Upper lobe of right lung (tissue), 1 donor: ENCODE measurements at regions not wholly inside any gene's neighbourhood (a gene's known extent, or its start where the extent isn't known, plus 50 kb on each side); places are given as distances from the start of the nearest gene placed in this dataset.
"Not testable (repeated sequence)": the region's sequence is repeated elsewhere in the genome, so short reads cannot be mapped to it uniquely, and the experiment has no call there.

Experiments
- ATAC-seq: fragments of 200-7000 bp; cut with Tn5 transposase; one replicate; pipeline ENCODE4 v1.9.1; 2020; ENCODE audit warnings: mild to moderate bottlenecking, moderate library complexity
- DNase-seq: peaks from one replicate; pipeline ENCODE4 v3.0.0-alpha.2; 2020
- H3K27ac ChIP-seq: fragments of 200-600 bp; one replicate; pipeline ENCODE4 v1.8.0; 2022
- H3K27me3 ChIP-seq: fragments of 200-600 bp; one replicate; pipeline ENCODE4 v1.8.0; 2022; ENCODE audit warnings: mild to moderate bottlenecking
- H3K36me3 ChIP-seq: fragments of 200-600 bp; one replicate; pipeline ENCODE4 v1.8.0; 2022
- H3K4me1 ChIP-seq: fragments of 200-600 bp; one replicate; pipeline ENCODE4 v1.8.0; 2022
- H3K4me3 ChIP-seq: fragments of 200-600 bp; one replicate; pipeline ENCODE4 v1.8.0; 2022; ENCODE audit warnings: mild to moderate bottlenecking
- H3K9me3 ChIP-seq: fragments of 200-600 bp; one replicate; pipeline ENCODE4 v1.8.0; 2022
- intact Hi-C: fragments of 100-400 bp; cut with DNase I; formaldehyde crosslinking; loops from one replicate; pipeline ENCODE4 v1.11.0; 2022
- TF ChIP-seq, protein P1 (sequence below): fragments of 200-600 bp; IDR thresholded peaks from one replicate; pipeline ENCODE4 v1.8.0; 2022; ENCODE audit warnings: antibody characterized with exemption
- donor health status: DM: no; HTN: yes; CAD: no; lungs with severe emphysema.

DNA sequence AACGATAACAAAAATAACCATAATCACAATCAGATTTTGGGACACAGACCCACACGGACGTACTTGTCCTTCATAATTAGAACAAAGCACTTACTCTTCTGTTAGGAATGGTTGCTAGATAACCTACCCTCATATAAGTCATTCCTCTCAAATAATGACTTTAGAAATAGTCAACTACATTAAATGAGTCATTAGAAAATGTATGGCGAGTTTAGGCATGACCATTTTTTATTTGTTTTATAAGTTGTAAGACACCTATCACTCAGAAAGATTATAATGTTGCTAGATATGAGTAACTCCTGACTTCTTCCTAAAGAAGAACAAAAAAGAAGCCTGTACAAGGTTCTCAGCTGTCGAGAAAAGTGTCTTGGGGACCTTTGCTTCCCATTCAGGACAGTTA, 1637.5 kb upstream of the PCDH7 start:
- ATAC-seq (no peak), DNase-seq (no peak)
- intact Hi-C loops: no loop called here
- H3K4me3 ChIP-seq: no peak overlapping the region
- no peaks in the 10 kb centered on the region for H3K27me3 ChIP-seq
- no peaks in the 10 kb centered on the region for H3K9me3 ChIP-seq
- H3K27ac ChIP-seq: no peak overlapping the region
- H3K36me3 ChIP-seq: no peaks in the 10 kb centered on the region
- no peaks in the 10 kb centered on the region for H3K4me1 ChIP-seq
- TF ChIP-seq, protein P1, sequence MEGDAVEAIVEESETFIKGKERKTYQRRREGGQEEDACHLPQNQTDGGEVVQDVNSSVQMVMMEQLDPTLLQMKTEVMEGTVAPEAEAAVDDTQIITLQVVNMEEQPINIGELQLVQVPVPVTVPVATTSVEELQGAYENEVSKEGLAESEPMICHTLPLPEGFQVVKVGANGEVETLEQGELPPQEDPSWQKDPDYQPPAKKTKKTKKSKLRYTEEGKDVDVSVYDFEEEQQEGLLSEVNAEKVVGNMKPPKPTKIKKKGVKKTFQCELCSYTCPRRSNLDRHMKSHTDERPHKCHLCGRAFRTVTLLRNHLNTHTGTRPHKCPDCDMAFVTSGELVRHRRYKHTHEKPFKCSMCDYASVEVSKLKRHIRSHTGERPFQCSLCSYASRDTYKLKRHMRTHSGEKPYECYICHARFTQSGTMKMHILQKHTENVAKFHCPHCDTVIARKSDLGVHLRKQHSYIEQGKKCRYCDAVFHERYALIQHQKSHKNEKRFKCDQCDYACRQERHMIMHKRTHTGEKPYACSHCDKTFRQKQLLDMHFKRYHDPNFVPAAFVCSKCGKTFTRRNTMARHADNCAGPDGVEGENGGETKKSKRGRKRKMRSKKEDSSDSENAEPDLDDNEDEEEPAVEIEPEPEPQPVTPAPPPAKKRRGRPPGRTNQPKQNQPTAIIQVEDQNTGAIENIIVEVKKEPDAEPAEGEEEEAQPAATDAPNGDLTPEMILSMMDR: no peak

DNA sequence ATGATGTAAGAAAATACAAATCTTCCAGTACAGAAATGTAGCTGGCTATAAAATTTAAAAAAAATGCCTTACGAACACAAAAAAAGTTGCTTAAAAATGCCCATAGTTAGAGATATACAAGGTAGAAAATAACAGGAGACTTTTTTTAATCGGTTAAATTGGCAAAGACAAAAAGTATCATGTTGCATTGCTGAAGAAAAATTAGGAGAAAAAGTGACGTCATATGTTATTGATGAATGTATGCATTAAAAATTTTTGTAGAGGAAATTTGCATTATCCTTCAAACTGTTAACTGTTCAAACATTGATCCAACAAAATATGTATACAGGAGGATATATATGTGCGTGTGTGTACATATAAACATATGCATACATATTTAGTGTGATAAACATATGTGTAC, 1634.4 kb upstream of the PCDH7 start:
- DNase-seq: no peak
- TF ChIP-seq, protein P1: no peak
- intact Hi-C loops: no loop called here

DNA sequence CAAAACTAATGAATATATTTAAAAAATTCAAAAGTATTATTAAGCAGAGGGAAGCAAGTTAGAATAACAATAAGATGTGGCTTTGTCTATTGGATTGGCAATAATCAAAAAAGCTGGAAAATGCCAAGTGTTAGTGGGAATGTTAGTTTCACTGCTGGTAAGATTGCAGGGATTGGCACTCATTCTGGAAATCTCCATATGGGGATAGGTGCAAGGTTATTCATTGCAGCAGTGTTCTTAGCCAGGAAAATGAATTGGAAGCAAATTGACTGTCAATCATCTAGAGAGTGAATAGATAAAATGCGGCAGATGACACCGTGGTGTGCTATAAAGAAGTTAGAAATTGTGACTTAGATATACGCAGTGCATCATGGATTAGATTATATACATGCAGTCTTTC, 1615.5 kb upstream of the PCDH7 start:
- H3K9me3 ChIP-seq: no peaks in the 10 kb centered on the region
- H3K4me3 ChIP-seq: no peak overlapping the region
- H3K4me1 ChIP-seq: no peaks in the 10 kb centered on the region
- DNase-seq: no peak
- TF ChIP-seq, protein P1: no peak
- H3K27me3 ChIP-seq: no peaks in the 10 kb centered on the region
- intact Hi-C loops: no loop called here
- H3K27ac ChIP-seq: no peak overlapping the region
- no peak for ATAC-seq
- H3K36me3 ChIP-seq: no peaks in the 10 kb centered on the region

More for the DNA sequence above, 1634.4 kb upstream of the PCDH7 start:
- ATAC-seq: no peak
- H3K27me3 ChIP-seq: no peaks in the 10 kb centered on the region
- H3K4me1 ChIP-seq: no peaks in the 10 kb centered on the region
- no peak overlapping the region for H3K4me3 ChIP-seq
- no peak overlapping the region for H3K27ac ChIP-seq
- H3K9me3 ChIP-seq: no peaks in the 10 kb centered on the region
- no peaks in the 10 kb centered on the region for H3K36me3 ChIP-seq

DNA sequence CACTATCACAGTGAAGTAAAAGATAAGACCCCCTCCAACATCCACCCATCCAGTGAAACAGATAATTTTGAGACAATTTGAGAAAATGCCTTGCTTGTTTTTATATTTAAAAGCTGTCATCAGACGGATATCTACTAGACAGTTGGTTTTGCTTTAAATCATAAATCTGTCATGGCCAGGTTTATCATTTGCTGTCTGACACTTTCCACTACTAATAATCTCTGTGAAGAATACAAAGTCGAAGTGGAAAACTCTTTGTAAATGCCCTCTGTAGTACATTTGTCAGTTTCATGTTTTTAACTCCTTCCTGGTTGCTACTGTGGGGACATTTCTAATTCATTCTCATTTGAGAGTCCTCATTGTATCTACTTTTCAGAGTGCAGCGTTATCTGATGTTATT, 1606.2 kb upstream of the PCDH7 start:
- DNase-seq (no peak), ATAC-seq (no peak)
- no peak overlapping the region for H3K4me3 ChIP-seq
- H3K27me3 ChIP-seq: no peaks in the 10 kb centered on the region
- no peaks in the 10 kb centered on the region for H3K4me1 ChIP-seq
- no peak overlapping the region for H3K27ac ChIP-seq
- TF ChIP-seq, protein P1: no peak
- no peaks in the 10 kb centered on the region for H3K9me3 ChIP-seq
- no peaks in the 10 kb centered on the region for H3K36me3 ChIP-seq
- intact Hi-C loops: no loop called here

- H3K9me3 ChIP-seq, H3K36me3 ChIP-seq, intact Hi-C loops, ATAC-seq, H3K4me3 ChIP-seq, H3K27me3 ChIP-seq, H3K27ac ChIP-seq, H3K4me1 ChIP-seq: not testable (repeated sequence)
- DNase-seq: peak; percentile 54
These were observed 1602.9 kb upstream of the PCDH7 start for GRCh38 chr4:29117231-29117722.

- no peak overlapping the region for H3K4me3 ChIP-seq
- no peaks in the 10 kb centered on the region for H3K4me1 ChIP-seq
- intact Hi-C loops: no loop called here
- DNase-seq (no peak), ATAC-seq (no peak)
- H3K27me3 ChIP-seq: no peaks in the 10 kb centered on the region
- H3K27ac ChIP-seq: no peak overlapping the region
- no peaks in the 10 kb centered on the region for H3K9me3 ChIP-seq
- TF ChIP-seq, protein P1: no peak
- no peaks in the 10 kb centered on the region for H3K36me3 ChIP-seq
These were observed 1598.6 kb upstream of the PCDH7 start for GRCh38 chr4:29121586-29121985.
